Endodermal cell (in vitro differentiated cells): ENCODE measurements at regions not wholly inside any gene's neighbourhood (a gene's known extent, or its start where the extent isn't known, plus 50 kb on each side); places are given as distances from the start of the nearest gene placed in this dataset.

Experiments used
- DNase-seq: peaks from one replicate; pipeline ENCODE4 v3.0.0-alpha.2; 2017
- H3K27ac ChIP-seq: 2 replicates; pipeline ENCODE4 v1.5.1; 2013; ENCODE audit warnings: mild to moderate bottlenecking, low read depth, low read length, moderate library complexity
- H3K27me3 ChIP-seq: 2 replicates; pipeline ENCODE4 v1.6.1; 2013; ENCODE audit warnings: mild to moderate bottlenecking, low read length, moderate library complexity; ENCODE audit not compliant: insufficient read depth, control insufficient read depth, poor library complexity, severe bottlenecking
- H3K36me3 ChIP-seq: 2 replicates; pipeline ENCODE4 v1.7.0; 2013; ENCODE audit warnings: mild to moderate bottlenecking, low read length, moderate library complexity; ENCODE audit not compliant: control insufficient read depth, insufficient read depth
- H3K4me1 ChIP-seq: one replicate; pipeline ENCODE4 v1.7.0; 2013; ENCODE audit warnings: low read length; ENCODE audit not compliant: control insufficient read depth, insufficient read depth
- H3K4me3 ChIP-seq: 2 replicates; pipeline ENCODE4 v1.5.1; 2013; ENCODE audit warnings: mild to moderate bottlenecking, low read length, moderate library complexity
- H3K9ac ChIP-seq: 2 replicates; pipeline ENCODE4 v1.6.1; 2013; ENCODE audit warnings: mild to moderate bottlenecking, low read length, moderate library complexity; ENCODE audit not compliant: poor library complexity, severe bottlenecking; ENCODE audit errors: extremely low read depth
- H3K9me3 ChIP-seq: 2 replicates; pipeline ENCODE4 v1.6.1; 2013; ENCODE audit warnings: mild to moderate bottlenecking, low read length, moderate library complexity; ENCODE audit not compliant: control insufficient read depth
- H3K27ac Mint-ChIP-seq: 2 replicates; pipeline ENCODE4 v1.8.0; 2020; ENCODE audit warnings: mixed read lengths
- H3K27me3 Mint-ChIP-seq: 2 replicates; pipeline ENCODE4 v1.8.0; 2021; ENCODE audit warnings: mild to moderate bottlenecking, mixed read lengths; ENCODE audit not compliant: insufficient read depth
- H3K36me3 Mint-ChIP-seq: 2 replicates; pipeline ENCODE4 v1.8.0; 2020; ENCODE audit warnings: low read depth, mixed read lengths
- H3K4me1 Mint-ChIP-seq: 2 replicates; pipeline ENCODE4 v1.8.0; 2020; ENCODE audit warnings: mixed read lengths
- H3K4me3 Mint-ChIP-seq: 2 replicates; pipeline ENCODE4 v1.8.0; 2020; ENCODE audit warnings: mild to moderate bottlenecking, moderate library complexity, mixed read lengths
- H3K9me3 Mint-ChIP-seq: 2 replicates; pipeline ENCODE4 v1.8.0; 2020; ENCODE audit warnings: mild to moderate bottlenecking, mixed read lengths
- CTCF ChIP-seq: fragments of 200-600 bp; sonication (generic); conservative IDR thresholded peaks from 2 replicates; pipeline ENCODE4 v1.5.0; 2021; ENCODE audit warnings: antibody characterized with exemption, mild to moderate bottlenecking
- WGBS, 2 experiments: methylation state at CpG; one replicate each; pipeline versions ENCODE4 v1.1.5 to v1.1.7; 2013; ENCODE audit warnings: missing lambda C conversion rate in 2 of 2, mixed read lengths in 1 of 2; ENCODE audit not compliant: insufficient coverage in 1 of 2, insufficient read length in 1 of 2; 5-methylcytosine and 5-hydroxymethylcytosine counted together

GRCh38 chr16:60041671-60042070, 1307.6 kb upstream of the GOT2 start:
- H3K36me3 ChIP-seq, result no peaks in the 10 kb centered on the region
- H3K4me3 ChIP-seq, result no peak overlapping the region
- Mint-ChIP-seq H3K4me3 (no peak overlapping the region), H3K27me3 (no peaks in the 10 kb centered on the region), H3K4me1 (no peaks in the 10 kb centered on the region), H3K27ac (no peak overlapping the region), H3K36me3 (no peaks in the 10 kb centered on the region), H3K9me3 (no peaks in the 10 kb centered on the region)
- no peaks in the 10 kb centered on the region for H3K9me3 ChIP-seq
- WGBS, 2 experiments, result no CpG with 5 or more reads among the region's 1 CpG
- DNase-seq, result no peak
- H3K27me3 ChIP-seq, result no peaks in the 10 kb centered on the region
- no peak overlapping the region for H3K27ac ChIP-seq
- H3K9ac ChIP-seq, result no peak overlapping the region
- H3K4me1 ChIP-seq, result no peaks in the 10 kb centered on the region
- no peak for TF ChIP-seq CTCF

GRCh38 chr16:60031740-60032139, 1297.6 kb upstream of the GOT2 start:
- no peaks in the 10 kb centered on the region for H3K36me3 ChIP-seq
- H3K4me3 ChIP-seq, result no peak overlapping the region
- H3K4me1 ChIP-seq, result no peaks in the 10 kb centered on the region
- Mint-ChIP-seq H3K27me3 (no peaks in the 10 kb centered on the region), H3K36me3 (peaks cover 2% of the 10 kb centered on the region), H3K4me3 (no peak overlapping the region), H3K9me3 (peaks cover under 1% of the 10 kb centered on the region), H3K27ac (no peak overlapping the region), H3K4me1 (peaks cover 3% of the 10 kb centered on the region)
- H3K27ac ChIP-seq, result no peak overlapping the region
- WGBS, 2 experiments, result 80 to 100% methylated on average over 1 of the region's 1 CpG
- H3K27me3 ChIP-seq, result no peaks in the 10 kb centered on the region
- no peaks in the 10 kb centered on the region for H3K9me3 ChIP-seq
- no peak overlapping the region for H3K9ac ChIP-seq
- TF ChIP-seq CTCF, result no peak
- no peak for DNase-seq

GRCh38 chr16:60027351-60027750, 1293.2 kb upstream of the GOT2 start:
- no peak for TF ChIP-seq CTCF
- DNase-seq, result no peak
- H3K36me3 ChIP-seq, result no peaks in the 10 kb centered on the region
- Mint-ChIP-seq H3K4me3 (no peak overlapping the region), H3K4me1 (peaks cover 4% of the 10 kb centered on the region), H3K9me3 (peaks cover 4% of the 10 kb centered on the region), H3K27me3 (no peaks in the 10 kb centered on the region), H3K36me3 (peaks cover 1% of the 10 kb centered on the region), H3K27ac (no peak overlapping the region)
- no peaks in the 10 kb centered on the region for H3K4me1 ChIP-seq
- H3K27me3 ChIP-seq, result no peaks in the 10 kb centered on the region
- no peak overlapping the region for H3K27ac ChIP-seq
- H3K4me3 ChIP-seq, result no peak overlapping the region
- H3K9ac ChIP-seq, result no peak overlapping the region
- no peaks in the 10 kb centered on the region for H3K9me3 ChIP-seq
